Left kidney (tissue), 1 donor: ENCODE measurements at regions not wholly inside any gene's neighbourhood (a gene's known extent, or its start where the extent isn't known, plus 50 kb on each side); places are given as distances from the start of the nearest gene placed in this dataset.

Experiments used
- DNase-seq: peaks from one replicate; pipeline ENCODE4 v3.0.0-alpha.2; 2013

DNA sequence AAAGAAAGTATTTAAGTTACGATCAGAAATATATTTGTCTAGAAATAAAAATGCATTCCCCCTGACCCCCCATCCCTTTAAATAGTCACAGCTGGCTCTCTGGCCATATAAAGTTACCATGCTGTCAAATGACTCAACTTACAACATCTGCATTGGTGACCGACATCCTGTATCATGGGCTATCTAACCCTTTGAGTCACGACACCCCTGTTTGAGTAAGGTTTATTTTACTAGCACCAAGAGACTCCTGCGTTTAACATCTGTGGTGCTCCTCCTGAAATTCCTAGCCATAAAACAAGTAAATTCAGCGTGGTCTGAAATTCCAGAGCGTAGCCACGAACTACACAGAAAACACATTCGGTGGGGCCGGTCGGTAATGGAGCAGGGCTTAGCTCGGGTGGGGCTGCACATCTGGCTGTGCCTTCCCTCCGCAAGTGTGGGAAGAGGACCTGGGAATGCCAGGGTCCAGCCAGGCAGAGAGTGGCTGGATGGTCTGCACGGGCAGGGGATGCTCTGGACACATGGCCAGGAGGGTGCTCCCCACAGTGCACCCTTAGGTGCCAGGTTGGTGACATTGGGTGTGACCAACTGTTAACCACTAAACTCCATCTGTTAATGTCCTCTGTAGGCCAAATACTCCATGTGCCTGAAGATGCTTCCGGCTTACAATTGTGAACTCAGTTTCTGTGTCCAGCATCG lies 53.0 kb upstream of the CLDN14 start:
- no peak for DNase-seq

- DNase-seq: no peak
These were observed 53.5 kb upstream of the CLDN14 start for GRCh38 chr21:36533468-36533848.

GRCh38 chr21:36534656-36535055 lies 54.7 kb upstream of the CLDN14 start:
- no peak for DNase-seq

DNA sequence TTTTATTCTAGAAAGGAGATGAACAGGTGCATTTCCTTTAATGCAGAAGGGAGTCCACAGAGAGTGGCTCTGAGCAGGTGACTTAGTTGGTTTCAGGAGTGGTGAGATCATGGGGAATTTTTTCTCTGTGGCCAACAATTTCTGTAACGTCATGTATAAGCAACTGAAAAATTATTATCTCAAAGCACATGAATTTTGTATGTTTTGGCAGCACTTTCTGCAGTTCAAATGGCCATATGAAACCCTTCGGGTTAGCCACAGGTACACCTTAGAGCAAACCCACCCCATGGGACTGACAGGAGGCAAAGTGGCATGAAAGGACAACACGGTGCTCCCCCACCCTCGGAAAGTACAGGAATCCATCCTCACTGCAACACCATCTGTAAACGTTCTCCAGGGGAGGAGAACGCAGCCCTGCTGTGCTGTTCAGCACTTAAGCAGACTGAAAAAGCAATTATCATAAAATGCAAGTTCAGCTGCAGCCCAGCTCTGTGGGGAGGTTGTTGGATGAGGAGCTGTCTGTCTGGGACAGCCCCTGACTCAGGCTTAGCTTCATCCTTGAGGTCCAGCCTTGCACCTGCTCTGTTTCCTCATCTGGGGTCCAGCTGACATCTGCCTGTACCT lies 55.8 kb upstream of the CLDN14 start:
- no peak for DNase-seq

DNA sequence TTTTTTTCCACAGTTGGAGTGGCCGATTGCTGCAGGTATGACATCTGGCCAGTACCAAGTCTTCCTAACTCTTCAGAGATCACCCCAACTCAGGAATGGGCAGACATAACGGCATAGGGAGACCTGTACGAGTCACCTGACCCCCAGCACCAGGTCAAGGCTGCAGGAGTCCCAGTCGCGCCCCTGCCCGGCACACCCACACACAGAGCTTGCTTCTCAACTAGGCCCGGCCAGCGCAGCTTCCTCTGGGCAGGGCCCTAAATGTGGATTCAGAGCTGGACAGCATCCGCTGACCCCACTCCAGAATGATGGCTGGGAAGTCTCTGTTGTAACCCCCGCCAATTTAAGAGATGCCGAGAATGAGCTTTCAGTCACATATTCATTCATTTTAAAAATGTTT lies 58.8 kb upstream of the CLDN14 start:
- no peak for DNase-seq

DNA sequence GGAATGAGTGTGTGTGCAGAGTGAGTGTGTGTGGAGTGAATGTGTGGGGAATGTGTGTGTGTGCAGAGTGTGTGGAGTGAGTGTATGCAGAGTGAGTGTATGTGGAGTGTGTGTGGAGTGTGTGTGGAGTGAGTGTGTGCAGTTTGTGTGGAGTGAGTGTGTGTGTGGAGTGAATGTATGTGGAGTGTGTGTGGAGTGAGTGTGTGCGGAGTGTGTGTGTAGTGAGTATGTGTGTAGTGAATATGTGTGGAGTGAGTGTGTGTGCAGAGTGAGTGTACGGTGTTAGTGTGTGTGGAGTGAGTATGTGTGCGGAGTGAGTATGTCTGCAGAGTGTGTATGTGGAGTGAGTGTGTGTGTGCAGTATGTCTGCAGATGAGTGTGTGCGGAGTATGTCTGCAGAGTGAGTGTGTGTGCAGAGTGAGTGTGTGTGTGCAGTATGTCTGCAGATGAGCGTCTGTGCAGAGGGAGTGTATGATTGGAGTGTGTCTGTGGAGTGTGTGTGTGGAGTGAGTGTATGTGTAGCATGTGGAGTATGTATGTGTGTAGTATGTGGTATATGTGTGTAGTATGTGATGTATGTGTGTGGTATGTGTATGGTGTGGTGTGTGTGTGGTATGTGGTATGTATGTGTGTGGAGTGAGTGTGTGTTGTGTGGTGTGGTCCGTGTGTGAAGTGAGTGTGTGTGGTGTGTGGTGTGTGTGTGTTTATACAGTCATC lies 59.7 kb upstream of the CLDN14 start:
- DNase-seq: no peak

- DNase-seq: no peak
These were observed 60.8 kb upstream of the CLDN14 start for GRCh38 chr21:36540700-36541099.

DNA sequence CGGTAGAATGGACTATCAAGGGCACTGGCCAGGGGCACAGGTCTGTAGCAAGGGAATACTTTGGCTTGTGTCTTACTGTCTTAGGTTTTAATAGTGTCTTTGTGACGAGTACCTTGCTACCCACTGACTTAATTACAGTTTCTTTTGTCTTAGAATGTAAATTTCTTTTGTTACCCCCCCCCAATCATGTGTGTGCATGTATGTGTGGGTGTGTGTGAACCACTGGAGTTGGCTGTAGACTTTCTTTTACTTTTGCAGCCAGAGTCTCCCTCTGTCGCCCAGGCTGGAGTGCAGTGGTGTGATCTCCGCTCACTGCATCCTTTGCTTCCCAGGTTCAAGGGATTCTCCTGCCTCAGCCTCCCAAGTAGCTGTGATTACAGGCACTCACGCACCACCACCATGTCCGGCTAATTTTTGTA lies 61.8 kb upstream of the CLDN14 start:
- DNase-seq: no peak

- peak; percentile 52 for DNase-seq
These were observed 62.6 kb upstream of the CLDN14 start for GRCh38 chr21:36542312-36543101.

GRCh38 chr21:36543924-36544323 lies 64.0 kb upstream of the CLDN14 start:
- DNase-seq: no peak

- DNase-seq: no peak
These were observed 64.6 kb upstream of the CLDN14 start for GRCh38 chr21:36544545-36544944.

- no peak for DNase-seq
These were observed 66.0 kb upstream of the CLDN14 start for GRCh38 chr21:36545776-36546511.

GRCh38 chr21:36547464-36547863 lies 67.5 kb upstream of the CLDN14 start:
- DNase-seq: no peak

- DNase-seq: no peak
These were observed 68.9 kb upstream of the CLDN14 start for GRCh38 chr21:36548866-36549265.

DNA sequence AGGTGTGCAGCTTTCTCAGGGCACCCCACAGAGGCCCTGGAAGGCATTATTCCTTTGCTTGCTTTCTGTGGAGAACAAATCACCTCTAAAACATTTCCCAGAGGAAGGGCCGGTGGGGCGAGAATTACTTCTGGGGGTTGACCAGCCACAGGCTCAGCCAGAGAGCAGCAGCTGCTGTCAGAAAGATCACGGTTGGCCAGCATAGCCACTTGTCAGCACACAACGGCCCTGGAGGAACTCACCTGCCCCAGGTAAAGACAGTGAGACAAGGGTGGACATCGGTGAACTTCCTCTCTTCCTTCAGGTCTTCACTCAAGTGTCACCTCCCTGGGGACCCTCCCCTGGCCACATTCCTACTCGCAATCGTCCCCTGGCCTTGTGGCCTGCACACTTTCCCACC lies 69.5 kb upstream of the CLDN14 start:
- DNase-seq: no peak

- no peak for DNase-seq
These were observed 70.8 kb upstream of the CLDN14 start for GRCh38 chr21:36550761-36551160.

- DNase-seq: no peak
These were observed 71.4 kb upstream of the CLDN14 start for GRCh38 chr21:36551321-36551720.

DNA sequence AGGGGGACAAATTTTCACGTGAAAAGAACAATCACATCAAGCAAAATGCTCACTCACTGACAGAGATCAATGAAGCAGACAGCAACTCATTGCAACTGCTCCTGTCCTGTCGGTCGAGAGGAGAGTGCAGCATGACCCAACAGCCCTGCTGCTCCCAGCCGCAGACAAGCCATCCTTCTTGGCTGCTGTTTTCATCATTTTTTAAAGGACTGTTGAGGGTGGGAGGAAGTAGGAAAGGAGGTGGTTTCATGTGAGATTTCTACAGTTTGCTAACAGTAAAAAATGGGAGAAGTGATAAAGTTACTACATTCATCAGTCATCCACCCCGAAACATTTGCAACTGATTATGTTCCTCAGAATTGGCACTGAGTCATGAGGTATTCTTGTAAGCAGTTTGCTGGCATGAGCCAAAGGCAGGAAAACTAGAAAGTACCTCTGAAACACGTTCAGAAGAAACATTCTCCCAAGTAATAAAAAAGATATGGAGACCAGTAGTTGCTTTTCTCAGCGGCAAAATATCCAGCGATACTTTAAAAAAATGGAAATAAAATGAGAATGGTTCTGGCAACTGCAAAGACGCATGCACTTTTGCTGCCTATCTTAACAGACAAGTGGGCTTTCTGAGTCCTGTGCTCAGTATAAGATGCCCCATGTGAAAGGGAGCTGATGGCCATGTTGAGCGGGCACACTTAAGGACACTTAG lies 72.0 kb upstream of the CLDN14 start:
- DNase-seq: no peak

- DNase-seq: no peak
These were observed 72.5 kb upstream of the CLDN14 start for GRCh38 chr21:36552434-36552785.

- DNase-seq: no peak
These were observed 73.5 kb upstream of the CLDN14 start for GRCh38 chr21:36553406-36553805.

GRCh38 chr21:36554411-36555157 lies 74.7 kb upstream of the CLDN14 start:
- no peak for DNase-seq
